ENCODE measurements at regions not wholly inside any gene's neighbourhood (a gene's known extent, or its start where the extent isn't known, plus 50 kb on each side); places are given as distances from the start of the nearest gene placed in this dataset.

- TF ChIP-seq CTCF (IDR thresholded peaks at IDR 0.05) = no peak
- no peak for TF ChIP-seq POLR2AphosphoS5 (IDR thresholded peaks at IDR 0.05)
Observed at GRCh38 chr12:91767237-91767636, 378.4 kb downstream of the BTG1 start.
